B cell (primary cell): ENCODE measurements at regions not wholly inside any gene's neighbourhood (a gene's known extent, or its start where the extent isn't known, plus 50 kb on each side); places are given as distances from the start of the nearest gene placed in this dataset.

Experiments
- CTCF ChIP-seq: fragments of 200-600 bp; IDR thresholded peaks from one replicate; pipeline ENCODE4 v1.8.0; 2022; ENCODE audit warnings: antibody characterized with exemption, mild to moderate bottlenecking
- EZH2 ChIP-seq: IDR thresholded peaks from 2 replicates; pipeline ENCODE4 v1.6.1; 2012; ENCODE audit warnings: borderline replicate concordance, low read depth, mild to moderate bottlenecking, moderate library complexity, low read length; ENCODE audit not compliant: insufficient read depth, poor library complexity, severe bottlenecking

- TF ChIP-seq CTCF: no peak
- TF ChIP-seq EZH2: no peak
These were observed 264.7 kb upstream of the ID2 start for GRCh38 chr2:8416849-8417832.
